ENCODE measurements at regions not wholly inside any gene's neighbourhood (a gene's known extent, or its start where the extent isn't known, plus 50 kb on each side); places are given as distances from the start of the nearest gene placed in this dataset.

GRCh38 chr20:52443874-52444273 lies 252.3 kb upstream of the ZFP64 start:
- H3K36me3 ChIP-seq, result no peaks in the 10 kb centered on the region
- no peaks in the 10 kb centered on the region for H3K4me1 ChIP-seq
- H3K27me3 ChIP-seq (replicated peaks in 1 of 7), result no peaks in the 10 kb centered on the region
- H3K9me3 ChIP-seq, result no peaks in the 10 kb centered on the region
- H3K27ac ChIP-seq, result no peak overlapping the region
- intact Hi-C loops (cut with DNase I; ENCODE audit: low total_unique reads), result no loop called here
- no peak overlapping the region for H3K4me3 ChIP-seq
- TF ChIP-seq CTCF (IDR thresholded peaks at IDR 0.05 in 8 of 11, conservative IDR thresholded peaks at IDR 0.05 in 3 of 11), result no peak
- no peak for TF ChIP-seq POLR2AphosphoS5 (IDR thresholded peaks at IDR 0.05)
- no peak for TF ChIP-seq POLR2A (IDR thresholded peaks at IDR 0.05)
- DNase-seq, result no peak

GRCh38 chr20:52441710-52442109 lies 250.1 kb upstream of the ZFP64 start:
- no peaks in the 10 kb centered on the region for H3K9me3 ChIP-seq
- no peak overlapping the region for H3K4me3 ChIP-seq
- H3K27me3 ChIP-seq (replicated peaks in 1 of 7), result no peaks in the 10 kb centered on the region
- no peak overlapping the region for H3K27ac ChIP-seq
- H3K4me1 ChIP-seq, result no peaks in the 10 kb centered on the region
- no peak for DNase-seq
- WGBS, 5 donors, result 73 to 77% (median 73%) methylated on average over 5 of the region's 5 CpGs
- intact Hi-C loops (cut with DNase I; ENCODE audit: low total_unique reads), result no loop called here
- TF ChIP-seq POLR2A (IDR thresholded peaks at IDR 0.05) (no peak), CTCF (IDR thresholded peaks at IDR 0.05 in 8 of 11, conservative IDR thresholded peaks at IDR 0.05 in 3 of 11) (no peak), POLR2AphosphoS5 (IDR thresholded peaks at IDR 0.05) (no peak)
- no peaks in the 10 kb centered on the region for H3K36me3 ChIP-seq

GRCh38 chr20:52439375-52439774 lies 247.8 kb upstream of the ZFP64 start:
- no peaks in the 10 kb centered on the region for H3K27me3 ChIP-seq (replicated peaks in 1 of 7)
- WGBS, 5 donors, result 81 to 84% (median 84%) methylated on average over 4 of the region's 4 CpGs
- no peaks in the 10 kb centered on the region for H3K36me3 ChIP-seq
- no peak overlapping the region for H3K4me3 ChIP-seq
- no peaks in the 10 kb centered on the region for H3K9me3 ChIP-seq
- H3K4me1 ChIP-seq, result no peaks in the 10 kb centered on the region
- no peak overlapping the region for H3K27ac ChIP-seq
- intact Hi-C loops (cut with DNase I; ENCODE audit: low total_unique reads), result no loop called here
- no peak for DNase-seq
- TF ChIP-seq POLR2AphosphoS5 (IDR thresholded peaks at IDR 0.05) (no peak), POLR2A (IDR thresholded peaks at IDR 0.05) (no peak), CTCF (IDR thresholded peaks at IDR 0.05 in 8 of 11, conservative IDR thresholded peaks at IDR 0.05 in 3 of 11) (no peak)

GRCh38 chr20:52438326-52438963 lies 246.9 kb upstream of the ZFP64 start:
- no peak for DNase-seq
- intact Hi-C loops (cut with DNase I; ENCODE audit: low total_unique reads), result no loop called here
- no peaks in the 10 kb centered on the region for H3K4me1 ChIP-seq
- no peak overlapping the region for H3K27ac ChIP-seq
- H3K36me3 ChIP-seq, result no peaks in the 10 kb centered on the region
- no peaks in the 10 kb centered on the region for H3K9me3 ChIP-seq
- H3K4me3 ChIP-seq, result no peak overlapping the region
- TF ChIP-seq POLR2AphosphoS5 (IDR thresholded peaks at IDR 0.05) (no peak), CTCF (IDR thresholded peaks at IDR 0.05 in 8 of 11, conservative IDR thresholded peaks at IDR 0.05 in 3 of 11) (no peak), POLR2A (IDR thresholded peaks at IDR 0.05) (no peak)
- H3K27me3 ChIP-seq (replicated peaks in 1 of 7), result no peaks in the 10 kb centered on the region
- 44 to 69% (median 64%) methylated on average over 8 of the region's 8 CpGs for WGBS, 5 donors

All from spleen (tissue), 11 donors.